HG02763 (cell line): ENCODE measurements at regions not wholly inside any gene's neighbourhood (a gene's known extent, or its start where the extent isn't known, plus 50 kb on each side); places are given as distances from the start of the nearest gene placed in this dataset.

Experiments used
- ATAC-seq: cut with Tn5 transposase; IDR thresholded peaks from one replicate; pipeline ENCODE4 v1.9.1; 2021; ENCODE audit warnings: mild to moderate bottlenecking, moderate library complexity; ENCODE audit not compliant: unreplicated experiment

DNA sequence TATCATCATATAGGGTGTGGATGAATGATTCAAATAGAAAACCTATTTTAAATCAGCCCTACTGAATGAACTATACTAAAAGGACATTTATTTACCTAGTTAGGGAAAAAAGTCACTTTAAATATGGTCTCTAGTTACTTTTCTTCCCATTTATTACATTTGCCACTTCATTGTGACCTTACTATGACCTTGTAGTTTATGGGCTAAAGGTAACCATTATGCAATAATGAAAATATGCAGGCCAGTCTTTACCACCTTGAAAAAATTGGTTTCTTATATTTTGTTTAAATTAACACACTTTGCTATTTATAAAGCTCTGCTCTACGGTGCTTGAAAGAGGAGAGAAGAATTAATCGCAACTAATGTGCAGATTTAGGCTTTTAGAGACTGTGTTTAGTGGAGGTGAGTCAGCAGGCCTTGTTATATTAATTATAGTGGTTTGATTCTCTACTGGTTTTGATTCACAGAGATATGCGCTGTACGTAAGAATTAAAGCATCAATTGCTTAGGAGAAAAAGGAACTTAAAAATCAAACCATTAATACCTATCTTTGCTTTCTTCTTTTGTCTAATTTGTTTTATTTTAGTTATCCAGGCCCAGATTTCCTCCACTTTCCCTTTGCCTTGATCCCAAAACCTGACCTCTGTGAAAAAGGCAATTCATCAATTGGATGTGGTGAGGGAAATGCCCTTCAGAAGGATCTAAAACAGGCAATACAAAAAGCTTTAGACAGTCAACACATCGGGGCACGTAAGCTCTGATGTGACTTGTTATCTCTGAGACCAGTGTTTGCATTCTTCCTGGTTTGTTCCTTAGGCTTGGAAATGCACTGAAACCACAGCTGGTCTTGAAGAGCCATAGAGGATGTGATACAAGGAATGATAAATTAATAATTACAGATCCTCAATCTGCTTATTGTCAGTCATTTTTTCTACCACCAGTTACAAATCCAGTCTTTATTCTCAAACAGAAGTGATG, 141.2 kb upstream of the HDAC9 start:
- ATAC-seq, result no peak

DNA sequence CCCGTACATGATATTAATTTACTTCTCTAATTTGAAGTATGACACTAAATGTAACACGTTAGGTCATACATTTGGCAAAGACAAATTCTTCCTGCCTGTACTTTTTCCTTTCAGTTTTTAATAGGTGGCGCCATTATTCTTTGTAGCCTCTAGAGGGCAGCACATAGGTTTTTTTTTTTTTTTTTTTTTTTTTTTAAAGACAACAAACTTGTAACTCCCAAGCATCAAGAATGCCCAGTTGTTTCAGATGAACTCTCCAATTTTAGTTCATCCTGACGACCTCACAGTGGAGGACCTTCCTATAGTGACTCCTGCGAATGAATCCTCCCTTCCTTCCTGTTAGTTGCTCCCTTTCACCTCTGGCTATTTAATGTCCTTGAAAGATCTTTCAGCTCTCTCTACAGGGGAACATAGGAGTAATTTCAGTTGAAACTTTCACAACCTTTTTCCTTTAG, 139.3 kb upstream of the HDAC9 start:
- ATAC-seq, result no peak

- ATAC-seq, result no peak
These were observed 137.9 kb upstream of the HDAC9 start for GRCh38 chr7:18357691-18358090.

DNA sequence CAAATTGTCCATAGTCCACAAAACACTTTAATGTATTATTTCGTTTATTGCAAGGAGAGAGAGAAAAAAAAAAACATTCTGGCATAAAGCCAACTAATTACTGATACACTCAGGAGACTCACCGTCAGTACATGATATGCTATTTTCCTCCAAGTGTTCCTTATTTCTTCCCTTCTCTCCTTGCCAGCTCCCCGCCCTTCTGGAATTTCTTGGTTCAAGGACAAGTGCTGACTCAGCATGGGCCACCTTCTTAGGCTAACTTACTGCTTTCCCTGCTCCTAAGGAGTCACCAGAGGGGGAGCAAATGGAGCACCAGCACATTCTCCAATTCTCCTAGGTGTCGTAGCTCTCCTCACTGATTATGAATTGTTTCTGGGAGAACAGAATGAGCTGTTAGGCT, 133.8 kb upstream of the HDAC9 start:
- ATAC-seq, result no peak

DNA sequence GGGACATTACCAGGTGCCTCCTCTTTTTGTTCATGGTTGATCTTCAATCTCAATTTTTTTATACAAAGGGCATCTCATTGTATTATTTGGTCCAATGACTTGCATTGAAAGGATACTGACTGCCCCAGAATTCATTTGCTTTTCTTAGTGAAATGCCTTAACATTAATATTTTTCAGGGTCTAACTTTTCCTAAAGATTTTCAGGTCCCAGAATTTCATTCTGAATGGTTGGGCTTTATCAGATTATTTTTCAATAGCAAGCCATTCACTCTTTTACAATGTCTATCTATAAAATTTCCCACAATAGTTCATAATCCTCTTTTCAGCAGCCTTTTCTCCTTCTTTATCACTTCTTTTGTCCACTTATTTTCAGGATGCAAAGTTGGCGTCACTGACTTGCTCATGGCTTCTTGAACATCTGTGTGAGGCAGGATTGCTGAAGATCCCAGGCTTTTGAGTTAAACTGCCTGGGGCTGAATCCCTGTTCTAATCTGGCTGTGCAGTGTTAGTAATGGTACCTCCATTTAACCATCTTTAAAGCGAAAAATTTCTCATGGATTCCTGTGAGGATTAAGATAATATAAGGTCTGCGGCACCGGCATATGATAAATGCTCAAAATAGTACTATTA, 131.7 kb upstream of the HDAC9 start:
- no peak for ATAC-seq

DNA sequence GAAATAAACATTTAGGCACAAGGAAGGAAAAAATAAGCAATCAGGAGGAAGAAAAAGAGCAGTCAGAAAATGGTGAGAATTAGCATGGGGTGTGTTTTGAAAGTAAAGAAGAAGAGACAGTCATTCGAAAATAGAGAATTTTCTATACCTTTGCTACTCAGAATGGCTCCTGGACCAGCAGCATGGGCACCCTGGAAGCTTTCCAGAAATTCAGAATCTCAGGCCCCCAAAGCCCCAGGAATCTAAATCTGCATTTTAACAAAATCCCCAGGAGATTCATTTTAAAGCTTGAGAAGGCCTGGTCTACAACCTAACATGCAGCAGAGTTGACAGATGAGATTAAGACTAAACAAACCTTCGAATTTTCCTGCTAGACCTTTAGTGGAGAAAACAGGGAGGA, 131.2 kb upstream of the HDAC9 start:
- no peak for ATAC-seq

DNA sequence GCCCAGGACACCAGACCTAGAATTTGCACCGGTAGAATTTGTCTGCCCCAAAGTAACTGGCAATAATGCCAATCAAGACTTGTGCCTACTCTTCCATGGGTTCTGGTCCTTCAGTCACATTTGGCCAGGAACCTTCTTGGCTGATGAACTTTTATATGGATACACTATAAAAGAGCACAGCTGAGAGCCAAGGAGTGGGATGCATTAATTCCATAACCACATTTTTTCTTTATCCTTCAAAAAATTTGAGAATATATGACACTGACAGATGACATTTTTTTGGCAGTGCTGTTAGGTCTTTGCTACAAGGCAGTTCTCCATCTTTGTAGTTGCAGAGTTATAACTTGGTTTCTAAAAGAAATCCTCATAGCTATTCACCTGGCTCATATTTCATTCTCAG, 129.2 kb upstream of the HDAC9 start:
- no peak for ATAC-seq

GRCh38 chr7:18369011-18369410, 126.5 kb upstream of the HDAC9 start:
- no peak for ATAC-seq

DNA sequence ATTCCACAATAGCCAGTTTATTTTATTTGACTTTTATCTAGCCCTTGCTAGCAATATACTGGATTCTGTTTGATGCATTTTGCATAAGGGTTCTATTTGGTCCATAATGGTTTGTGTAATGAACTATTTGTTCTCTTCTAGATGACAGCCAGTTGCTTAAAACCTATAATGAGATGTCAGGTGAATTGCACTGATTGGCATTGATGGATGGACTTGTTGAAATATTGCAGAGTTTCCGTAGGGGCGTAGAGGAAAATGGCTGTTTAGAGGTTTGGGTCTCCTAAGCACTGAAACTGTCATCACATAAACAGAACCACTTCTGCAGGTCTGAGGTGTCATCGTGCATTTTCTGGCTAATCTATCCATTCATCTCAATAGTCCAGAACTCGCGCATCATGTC, 124.9 kb upstream of the HDAC9 start:
- no peak for ATAC-seq

- no peak for ATAC-seq
These were observed 116.5 kb upstream of the HDAC9 start for GRCh38 chr7:18378989-18379605.

DNA sequence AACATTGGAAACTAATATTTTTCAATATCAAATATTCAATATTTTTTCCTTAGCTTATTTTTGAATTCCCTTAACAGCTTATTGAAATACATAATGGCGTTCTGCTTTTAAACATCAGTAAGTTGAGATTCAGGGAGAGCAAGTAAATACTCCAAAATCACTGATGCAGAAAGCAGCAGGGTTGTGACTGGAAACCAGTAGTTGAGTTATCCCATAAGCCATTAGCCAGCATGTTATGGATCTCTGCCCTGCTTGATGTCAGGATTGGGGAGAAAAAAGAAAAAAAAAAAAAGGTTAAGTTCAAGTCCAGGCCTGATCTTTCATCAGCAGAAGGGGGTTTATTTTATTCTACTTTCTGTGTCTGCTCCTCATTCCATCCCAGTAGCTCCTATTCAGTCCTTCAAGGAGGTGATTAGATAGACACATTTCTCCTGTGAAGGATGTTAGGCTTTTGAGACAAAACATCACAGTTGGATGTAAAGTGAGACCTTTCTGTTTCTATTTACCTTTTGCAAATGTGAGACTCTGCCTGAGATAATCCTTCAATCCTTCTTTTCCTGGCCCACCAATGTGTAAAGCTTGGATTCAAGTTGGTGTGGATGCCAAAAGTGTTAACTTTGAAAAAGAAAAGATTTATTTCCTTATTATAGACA, 110.9 kb upstream of the HDAC9 start:
- no peak for ATAC-seq

DNA sequence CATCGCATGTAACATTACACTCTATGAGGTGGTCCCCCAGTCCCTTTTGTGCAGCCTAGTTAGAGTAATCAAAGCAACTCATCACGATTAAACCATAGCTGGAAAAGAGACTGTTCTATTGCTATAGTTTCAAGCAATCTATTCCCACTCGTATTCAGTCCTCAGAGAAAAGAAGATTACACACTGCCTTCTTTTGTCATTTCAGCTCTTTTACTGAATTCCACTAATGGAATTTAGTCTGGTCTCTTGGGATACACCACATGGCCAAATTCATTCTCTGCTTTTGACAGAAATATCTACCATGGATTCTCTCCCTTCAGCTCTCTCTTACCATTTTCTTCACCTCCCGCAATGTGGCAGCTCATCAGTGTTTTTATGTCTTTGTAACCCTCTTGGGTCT, 108.9 kb upstream of the HDAC9 start:
- ATAC-seq, result no peak

DNA sequence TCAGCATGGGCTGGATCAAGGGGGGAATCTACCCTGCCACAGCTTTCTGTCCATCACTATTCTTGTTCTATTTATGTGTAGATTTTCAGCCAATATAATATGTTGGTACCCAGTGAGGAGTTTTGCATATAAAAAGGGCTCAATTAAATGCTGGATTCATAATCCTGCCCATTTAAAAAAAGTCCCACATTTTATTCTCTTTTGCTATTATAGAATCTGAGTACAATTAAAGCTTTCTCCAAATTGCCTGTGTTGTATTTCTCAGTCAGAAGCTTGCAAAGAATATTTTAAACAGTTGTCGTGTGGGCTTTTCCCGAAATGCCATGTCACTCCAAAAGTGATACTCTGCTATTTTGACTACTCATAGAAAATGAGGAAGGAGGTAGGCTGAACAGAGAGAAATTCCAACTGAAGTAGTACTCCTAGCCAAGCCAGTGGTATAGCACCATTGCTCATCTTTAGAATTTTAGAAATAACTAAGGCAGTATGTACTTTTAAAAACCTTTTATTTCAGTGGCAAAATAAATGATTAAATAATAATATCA, 108.3 kb upstream of the HDAC9 start:
- no peak for ATAC-seq

DNA sequence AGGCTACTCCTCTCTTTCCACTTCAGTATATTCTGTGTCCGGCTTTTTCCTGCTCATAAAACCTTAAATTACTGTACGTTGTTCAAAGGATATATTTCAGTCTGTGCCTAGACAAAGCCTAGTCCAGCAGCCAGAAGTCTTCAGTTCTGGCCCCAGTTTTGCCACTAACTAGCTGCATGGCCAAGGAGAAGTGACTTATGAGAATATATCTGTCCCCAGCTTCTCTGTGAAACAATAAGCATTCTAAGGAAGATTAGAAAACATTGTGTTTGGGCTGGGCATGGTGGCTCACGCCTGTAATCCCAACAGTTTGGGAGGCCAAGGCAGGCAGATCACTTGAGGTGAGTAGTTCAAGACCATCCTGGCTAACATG, 105.0 kb upstream of the HDAC9 start:
- peak; percentile 31 for ATAC-seq

DNA sequence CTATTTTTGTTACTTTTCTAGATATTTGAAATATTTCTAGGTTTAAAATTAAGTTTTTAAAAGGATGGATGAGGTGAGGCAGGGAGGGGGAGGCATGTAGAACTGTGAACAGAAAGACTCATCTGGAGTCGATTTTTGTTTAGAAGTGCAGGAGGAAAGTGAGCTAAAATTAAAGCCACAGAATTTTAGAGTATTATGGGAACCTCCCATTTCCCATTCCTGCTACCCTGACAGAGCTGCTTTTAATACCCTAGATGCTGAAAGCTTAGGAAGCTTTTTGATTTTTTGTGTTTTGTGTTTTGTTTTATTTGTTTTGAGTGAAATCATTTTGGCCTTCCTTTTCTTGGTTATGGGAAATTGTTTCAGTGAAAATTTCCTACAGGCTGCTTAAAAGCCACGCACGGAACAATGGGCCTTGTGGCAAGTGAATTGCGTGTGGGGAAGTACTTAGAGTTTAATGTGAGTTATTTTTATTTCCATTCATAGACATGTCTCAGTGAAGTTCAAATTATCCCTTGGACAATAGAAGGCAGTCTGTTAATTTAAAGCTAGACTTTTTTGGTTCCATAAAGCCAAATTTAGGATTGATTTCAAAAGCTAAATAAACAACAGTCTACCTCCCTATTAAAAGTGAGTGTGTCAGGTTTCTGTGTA, 102.0 kb upstream of the HDAC9 start:
- ATAC-seq, result no peak

DNA sequence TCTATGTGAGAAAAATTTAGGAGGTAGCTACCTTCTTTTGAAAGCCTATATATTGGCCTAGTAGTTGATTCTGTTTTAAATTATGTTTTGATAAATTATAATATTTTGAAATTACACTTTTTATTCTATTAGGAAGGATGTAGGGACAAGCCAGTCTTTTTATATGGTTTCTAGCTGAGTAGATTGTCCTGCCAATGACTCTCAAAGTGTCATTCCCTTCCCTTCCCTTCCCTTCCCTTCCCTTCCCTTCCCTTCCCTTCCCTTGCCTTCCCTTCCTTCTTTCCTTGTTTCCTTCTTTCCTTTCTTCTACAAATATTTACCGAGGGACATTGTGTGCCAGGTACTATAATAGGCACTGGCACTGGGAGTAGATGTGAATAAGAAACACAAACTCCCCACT, 99.7 kb upstream of the HDAC9 start:
- no peak for ATAC-seq

DNA sequence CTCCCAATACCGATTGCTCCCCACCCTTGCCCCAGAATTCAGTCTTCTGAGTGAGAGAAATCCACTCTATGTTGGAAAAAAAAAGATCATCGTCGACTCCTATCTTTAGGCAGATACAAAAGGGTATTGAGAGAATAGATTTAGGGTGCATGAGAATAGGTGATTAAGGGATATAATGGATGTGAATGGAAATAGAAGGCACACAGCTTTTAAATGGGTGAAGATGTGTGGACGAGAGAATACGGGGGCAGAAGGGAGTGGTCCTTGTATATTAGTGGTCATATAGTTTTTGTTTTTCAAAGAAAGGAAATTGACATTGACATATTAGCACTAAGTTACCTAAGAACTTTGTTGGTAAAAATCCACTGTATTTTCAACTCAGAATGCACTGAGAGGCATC, 98.6 kb upstream of the HDAC9 start:
- ATAC-seq, result no peak

DNA sequence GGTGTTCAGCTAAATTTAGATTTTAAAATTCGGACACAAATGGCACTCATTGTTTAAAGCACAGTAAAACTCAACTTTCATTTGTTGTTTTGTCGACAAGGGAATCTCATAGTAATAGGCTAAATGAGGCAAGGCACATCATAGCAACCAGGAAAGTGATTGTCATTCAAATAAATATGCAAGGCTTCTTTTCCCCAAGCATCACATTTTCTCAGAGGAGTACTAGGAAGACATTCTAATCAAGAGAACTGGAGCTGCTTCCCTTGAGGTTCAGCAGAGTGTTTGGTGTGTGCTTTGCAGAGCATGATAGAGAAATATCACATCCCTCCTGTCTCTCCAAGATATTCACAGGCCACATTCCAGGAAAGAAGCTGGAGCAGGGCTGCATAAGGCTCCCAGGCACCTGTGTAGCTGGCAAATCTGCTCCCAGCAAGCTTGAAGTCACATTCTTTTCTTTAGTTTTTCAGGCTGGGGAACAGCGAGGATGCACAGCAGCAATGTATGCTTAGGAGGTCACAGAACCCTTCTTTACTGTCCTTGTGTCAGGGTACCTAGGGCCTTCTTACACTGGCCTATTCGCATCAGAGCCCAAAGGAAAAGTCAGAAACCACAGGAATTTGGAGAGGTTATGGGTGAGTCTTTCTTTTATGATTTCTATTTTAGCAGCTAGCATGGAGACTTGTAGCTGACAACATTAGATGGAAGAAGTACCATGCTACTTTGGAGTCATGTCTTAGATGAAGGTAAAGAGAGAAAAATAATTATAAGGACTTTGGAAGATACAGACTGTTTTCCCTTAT, 95.9 kb upstream of the HDAC9 start:
- no peak for ATAC-seq

GRCh38 chr7:18400275-18400674, 95.3 kb upstream of the HDAC9 start:
- no peak for ATAC-seq

GRCh38 chr7:18400726-18401125, 94.8 kb upstream of the HDAC9 start:
- no peak for ATAC-seq
